ENCODE measurements at regions not wholly inside any gene's neighbourhood (a gene's known extent, or its start where the extent isn't known, plus 50 kb on each side); places are given as distances from the start of the nearest gene placed in this dataset.

GRCh38 chr5:24909210-24909609 lies 264.4 kb upstream of the CDH10 start:
- TF ChIP-seq POLR2AphosphoS5 (IDR thresholded peaks at IDR 0.05; ENCODE audit: borderline replicate concordance, low read depth, low read length) (no peak), EZH2 (IDR thresholded peaks at IDR 0.05) (no peak)

All from SK-N-MC (cell line).